Ovary (tissue), 7 donors: ENCODE measurements at regions not wholly inside any gene's neighbourhood (a gene's known extent, or its start where the extent isn't known, plus 50 kb on each side); places are given as distances from the start of the nearest gene placed in this dataset.

Experiments used
- DNase-seq, 5 donors: peaks; one replicate each; pipeline ENCODE4 v3.0.0-alpha.2; 2019 to 2020
- H3K27ac ChIP-seq, 2 donors: fragments of 200-600 bp; one replicate each; pipeline versions ENCODE4 v1.5.1 to v1.8.0; 2019 to 2022
- H3K27me3 ChIP-seq: fragments of 200-600 bp; one replicate; pipeline ENCODE4 v1.8.0; 2022
- H3K36me3 ChIP-seq: fragments of 200-600 bp; sonication (generic); one replicate; pipeline ENCODE4 v1.5.1; 2019
- H3K4me1 ChIP-seq: one replicate; pipeline ENCODE4 v1.8.1; 2013; ENCODE audit warnings: mild to moderate bottlenecking, moderate library complexity; ENCODE audit not compliant: insufficient read depth
- H3K4me3 ChIP-seq: fragments of 200-600 bp; sonication (generic); one replicate; pipeline ENCODE4 v1.5.1; 2017
- H3K9me3 ChIP-seq, 2 donors: fragments of 200-600 bp in 1 of 2; sonication (generic) in 1 of 2; one replicate each; pipeline versions ENCODE4 v1.5.1 to v1.8.1; 2013 to 2019; ENCODE audit warnings: mild to moderate bottlenecking in 1 of 2, moderate library complexity in 1 of 2
- EP300 ChIP-seq: sonication (generic); formaldehyde crosslinking; IDR thresholded peaks from one replicate; pipeline ENCODE4 v1.6.1; 2017; ENCODE audit warnings: antibody characterized with exemption
- POLR2A ChIP-seq: fragments of 450-650 bp; IDR thresholded peaks from one replicate; pipeline ENCODE4 v1.6.1; 2017; ENCODE audit warnings: antibody characterized with exemption, mild to moderate bottlenecking, moderate library complexity
- WGBS, 3 donors: extraction: QIAGEN DNeasy Blood & Tissue Kit in 1 of 3; methylation state at CpG; one replicate each; pipeline versions ENCODE4 v1.1.5 to v1.1.7; 2013 to 2017; 5-methylcytosine and 5-hydroxymethylcytosine counted together
- intact Hi-C, 4 donors: fragments of 100-400 bp; cut with DNase I; formaldehyde crosslinking; loops; one replicate each; pipeline versions ENCODE4 v1.11.0 to v1.15.1; 2022 to 2023
- TF ChIP-seq, protein P1 (sequence below), 3 donors: fragments of 450-650 bp in 2 of 3; fragments of 200-600 bp in 1 of 3; IDR thresholded peaks; one replicate each; pipeline versions ENCODE4 v1.5.1 to v1.8.0; 2016 to 2022; ENCODE audit warnings: antibody characterized with exemption in 3 of 3, mild to moderate bottlenecking in 1 of 3
- donor health status: DM: no; HTN: no; CAD: no; lungs with moderate emphysema.
- donor health status: DM: no; HTN: no; CAD: no.
- donor health status: Bipolar disorder and iron deficiency.
- donor health status: DM: no; HTN: no; CAD: no.
- donor health status: DM: yes; HTN: yes; CAD: no.

- no peaks in the 10 kb centered on the region for H3K4me1 ChIP-seq
- H3K9me3 ChIP-seq: no peaks in the 10 kb centered on the region
- intact Hi-C loops: no loop called here
- 86 to 92% (median 91%) methylated on average over 4 of the region's 4 CpGs for whole genome bisulfite sequencing, 3 donors
- no peak for TF ChIP-seq POLR2A
- TF ChIP-seq, protein P1, sequence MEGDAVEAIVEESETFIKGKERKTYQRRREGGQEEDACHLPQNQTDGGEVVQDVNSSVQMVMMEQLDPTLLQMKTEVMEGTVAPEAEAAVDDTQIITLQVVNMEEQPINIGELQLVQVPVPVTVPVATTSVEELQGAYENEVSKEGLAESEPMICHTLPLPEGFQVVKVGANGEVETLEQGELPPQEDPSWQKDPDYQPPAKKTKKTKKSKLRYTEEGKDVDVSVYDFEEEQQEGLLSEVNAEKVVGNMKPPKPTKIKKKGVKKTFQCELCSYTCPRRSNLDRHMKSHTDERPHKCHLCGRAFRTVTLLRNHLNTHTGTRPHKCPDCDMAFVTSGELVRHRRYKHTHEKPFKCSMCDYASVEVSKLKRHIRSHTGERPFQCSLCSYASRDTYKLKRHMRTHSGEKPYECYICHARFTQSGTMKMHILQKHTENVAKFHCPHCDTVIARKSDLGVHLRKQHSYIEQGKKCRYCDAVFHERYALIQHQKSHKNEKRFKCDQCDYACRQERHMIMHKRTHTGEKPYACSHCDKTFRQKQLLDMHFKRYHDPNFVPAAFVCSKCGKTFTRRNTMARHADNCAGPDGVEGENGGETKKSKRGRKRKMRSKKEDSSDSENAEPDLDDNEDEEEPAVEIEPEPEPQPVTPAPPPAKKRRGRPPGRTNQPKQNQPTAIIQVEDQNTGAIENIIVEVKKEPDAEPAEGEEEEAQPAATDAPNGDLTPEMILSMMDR (IDR thresholded peaks at IDR 0.05): no peak
- TF ChIP-seq EP300: no peak
- H3K27me3 ChIP-seq: no peaks in the 10 kb centered on the region
- H3K36me3 ChIP-seq: no peaks in the 10 kb centered on the region
- no peak overlapping the region for H3K4me3 ChIP-seq
- H3K27ac ChIP-seq: no peak overlapping the region
- no peak for DNase-seq
Observed at GRCh38 chr14:42421377-42422078, 814.9 kb downstream of the LRFN5 start.

DNA sequence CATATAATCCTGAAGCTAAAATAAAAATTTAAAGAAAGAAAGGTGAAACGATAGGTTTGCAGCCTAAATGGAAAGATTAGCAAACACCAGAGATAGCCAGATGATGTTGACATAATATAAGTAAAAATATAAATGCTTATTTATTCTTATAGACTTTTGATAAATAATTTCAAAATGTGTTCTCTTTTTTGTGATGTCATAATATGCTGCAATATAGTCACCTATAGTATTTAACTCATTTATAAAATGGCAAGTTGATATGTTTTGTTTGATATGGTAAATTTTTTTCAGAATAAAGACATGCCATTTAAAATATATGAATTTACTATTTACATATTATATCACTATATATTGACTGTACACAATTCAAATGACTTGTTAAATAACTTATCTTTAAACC, 813.4 kb downstream of the LRFN5 start:
- no peaks in the 10 kb centered on the region for H3K36me3 ChIP-seq
- WGBS, 3 donors: 85 to 95% (median 88%) methylated on average over 1 of the region's 1 CpG
- H3K27ac ChIP-seq: no peak overlapping the region
- intact Hi-C loops: no loop called here
- no peaks in the 10 kb centered on the region for H3K4me1 ChIP-seq
- H3K4me3 ChIP-seq: no peak overlapping the region
- H3K27me3 ChIP-seq: no peaks in the 10 kb centered on the region
- no peak for DNase-seq
- H3K9me3 ChIP-seq: no peaks in the 10 kb centered on the region
- TF ChIP-seq EP300: no peak
- no peak for TF ChIP-seq POLR2A
- TF ChIP-seq, protein P1 (IDR thresholded peaks at IDR 0.05): no peak

DNA sequence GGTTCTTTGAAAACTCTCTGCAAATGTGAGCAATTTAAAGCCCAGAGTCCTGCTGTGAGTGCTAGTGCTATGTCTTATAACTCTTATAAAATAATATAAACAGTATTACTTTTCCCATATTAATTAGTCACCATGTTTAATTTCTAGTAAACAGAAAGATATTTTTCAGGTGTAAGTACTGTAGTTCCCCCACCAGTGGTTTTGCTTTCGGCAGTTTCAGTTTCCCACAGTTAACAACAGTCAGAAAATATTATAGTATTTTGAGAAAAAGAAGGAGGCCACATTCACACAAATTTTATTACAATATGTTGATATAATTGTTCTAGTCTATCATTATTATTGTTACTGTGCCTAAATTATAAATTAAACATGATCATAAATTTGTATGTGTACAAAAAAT, 800.5 kb downstream of the LRFN5 start:
- DNase-seq: no peak
- WGBS, 3 donors: 64 to 86% (median 75%) methylated on average over 1 of the region's 1 CpG
- no peak overlapping the region for H3K4me3 ChIP-seq

DNA sequence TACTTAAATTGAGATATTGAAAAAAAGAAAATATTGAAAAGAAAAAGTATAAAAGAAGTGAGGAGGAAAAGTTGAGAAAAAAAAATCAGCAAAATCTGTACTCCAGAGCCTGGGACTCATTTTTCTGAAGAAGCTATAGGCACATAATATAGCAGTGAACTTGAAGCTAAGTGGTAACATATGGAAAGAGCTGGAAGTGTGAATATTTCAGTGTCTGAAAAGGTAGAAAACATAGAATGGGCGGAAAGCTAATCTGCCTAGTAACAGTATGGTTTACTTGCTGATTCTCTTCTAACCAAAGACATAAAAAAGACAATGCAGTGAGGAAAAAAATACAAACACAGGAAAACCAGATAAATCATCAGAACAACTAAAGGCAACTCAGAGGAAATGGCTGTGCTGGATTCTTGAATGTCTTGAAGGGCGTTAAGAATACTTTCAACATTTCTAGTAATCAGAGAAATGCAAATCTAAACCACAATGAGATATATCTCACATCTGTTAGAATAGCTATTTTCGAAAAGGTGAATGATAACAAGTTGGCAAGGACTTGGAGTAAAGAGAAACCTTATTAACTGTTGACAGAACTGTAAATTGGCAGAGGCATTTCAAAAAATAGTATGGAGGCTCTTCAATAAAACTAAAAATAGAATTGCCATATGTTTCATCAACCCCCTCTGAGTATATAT, 784.6 kb downstream of the LRFN5 start:
- TF ChIP-seq EP300 (no peak), POLR2A (no peak)
- TF ChIP-seq, protein P1 (IDR thresholded peaks at IDR 0.05): no peak
- intact Hi-C loops: no loop called here
- 49 to 57% (median 51%) methylated on average over 3 of the region's 3 CpGs for WGBS, 3 donors

More for the DNA sequence above, 800.5 kb downstream of the LRFN5 start:
- H3K4me1 ChIP-seq: no peaks in the 10 kb centered on the region
- no peak for TF ChIP-seq POLR2A
- TF ChIP-seq, protein P1 (IDR thresholded peaks at IDR 0.05): no peak
- TF ChIP-seq EP300: no peak
- H3K27ac ChIP-seq: no peak overlapping the region
- H3K9me3 ChIP-seq: no peaks in the 10 kb centered on the region
- no peaks in the 10 kb centered on the region for H3K36me3 ChIP-seq
- H3K27me3 ChIP-seq: no peaks in the 10 kb centered on the region
- intact Hi-C loops: no loop called here

More for the DNA sequence above, 784.6 kb downstream of the LRFN5 start:
- no peak overlapping the region for H3K4me3 ChIP-seq
- H3K36me3 ChIP-seq: no peaks in the 10 kb centered on the region
- no peak overlapping the region for H3K27ac ChIP-seq
- H3K9me3 ChIP-seq: no peaks in the 10 kb centered on the region
- no peaks in the 10 kb centered on the region for H3K4me1 ChIP-seq
- DNase-seq: no peak
- H3K27me3 ChIP-seq: no peaks in the 10 kb centered on the region
